ENCODE measurements at regions not wholly inside any gene's neighbourhood (a gene's known extent, or its start where the extent isn't known, plus 50 kb on each side); places are given as distances from the start of the nearest gene placed in this dataset.

DNA sequence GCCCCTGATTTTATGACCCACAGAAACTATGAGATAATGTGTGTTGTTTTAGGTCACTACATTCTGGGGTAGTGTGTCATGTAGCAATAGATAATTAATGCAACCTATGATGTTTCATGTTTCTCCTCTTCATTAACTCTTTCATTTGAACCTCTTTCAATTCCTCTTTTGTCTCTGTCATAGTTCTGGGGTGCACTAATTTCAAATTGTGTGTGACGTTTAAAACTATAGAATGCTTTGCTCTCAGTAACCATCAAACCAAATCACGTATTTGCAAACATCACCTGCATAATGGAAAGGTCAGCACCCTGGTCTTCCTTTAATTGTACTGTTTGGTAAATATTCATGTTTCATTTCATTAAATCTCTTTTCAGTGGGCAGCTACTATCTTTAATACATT lies 621.6 kb downstream of the TLR4 start:
- TF ChIP-seq CTCF (IDR thresholded peaks at IDR 0.05; ENCODE audit: low read depth, low read length) (no peak), POLR2A (IDR thresholded peaks at IDR 0.05; ENCODE audit: extremely low read depth, insufficient read length) (no peak), MAX (IDR thresholded peaks at IDR 0.05; ENCODE audit: low read depth, low read length) (no peak), MYC (IDR thresholded peaks at IDR 0.05; ENCODE audit: low read depth, low read length) (no peak)
